ENCODE measurements at regions not wholly inside any gene's neighbourhood (a gene's known extent, or its start where the extent isn't known, plus 50 kb on each side); places are given as distances from the start of the nearest gene placed in this dataset.

DNA sequence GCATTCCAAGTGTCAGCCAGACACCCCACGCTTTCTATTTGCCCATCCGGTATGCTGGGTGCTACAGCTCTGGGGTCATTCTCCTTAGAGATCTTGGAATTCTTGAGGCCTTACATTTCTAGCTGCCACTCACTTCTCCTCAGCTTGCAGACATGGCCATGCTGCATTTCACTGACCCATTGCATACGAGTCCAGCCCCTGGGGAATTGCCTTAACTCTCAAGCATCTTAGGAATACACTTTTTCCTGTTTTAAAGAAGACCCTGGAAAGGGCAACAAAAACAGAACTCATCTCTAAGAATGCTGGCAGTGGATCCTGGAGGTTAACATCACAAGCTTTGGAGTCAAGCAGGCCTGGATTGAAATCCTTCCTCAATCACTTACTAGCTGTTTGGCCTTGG, 122.0 kb upstream of the LNX1 start:
- TF ChIP-seq YY1 (IDR thresholded peaks at IDR 0.05; ENCODE audit: insufficient read depth, insufficient read length) (no peak), ZNF274 (IDR thresholded peaks at IDR 0.05; ENCODE audit: low read depth, low read length) (no peak)
